NCI-H1694 (cell line): ENCODE measurements at regions not wholly inside any gene's neighbourhood (a gene's known extent, or its start where the extent isn't known, plus 50 kb on each side); places are given as distances from the start of the nearest gene placed in this dataset.

Source experiments
- DNase-seq: peaks from one replicate; lab custom pipeline; 2025; lab: John Stamatoyannopoulos, UW

DNA sequence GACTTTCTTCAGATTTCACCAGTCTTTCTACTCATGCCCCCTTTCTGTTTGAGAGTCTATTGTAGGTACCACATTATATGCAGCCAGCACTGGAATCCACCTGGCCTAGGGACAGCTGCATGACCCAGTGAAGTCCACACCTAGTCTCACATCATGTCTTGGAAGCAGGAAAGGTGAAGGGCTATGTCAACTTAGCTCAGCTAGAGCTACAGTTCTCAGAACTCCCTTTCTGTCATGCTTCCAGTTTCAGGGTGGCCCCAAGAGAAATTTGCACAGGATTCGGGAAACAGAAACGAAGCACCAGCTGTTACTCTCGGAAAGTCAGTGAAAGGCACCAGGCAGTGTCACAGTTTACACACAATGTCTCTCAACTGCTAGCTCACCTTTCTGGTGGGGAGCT lies 51.6 kb upstream of the NLRP1 start:
- DNase-seq: peak; percentile 6

DNA sequence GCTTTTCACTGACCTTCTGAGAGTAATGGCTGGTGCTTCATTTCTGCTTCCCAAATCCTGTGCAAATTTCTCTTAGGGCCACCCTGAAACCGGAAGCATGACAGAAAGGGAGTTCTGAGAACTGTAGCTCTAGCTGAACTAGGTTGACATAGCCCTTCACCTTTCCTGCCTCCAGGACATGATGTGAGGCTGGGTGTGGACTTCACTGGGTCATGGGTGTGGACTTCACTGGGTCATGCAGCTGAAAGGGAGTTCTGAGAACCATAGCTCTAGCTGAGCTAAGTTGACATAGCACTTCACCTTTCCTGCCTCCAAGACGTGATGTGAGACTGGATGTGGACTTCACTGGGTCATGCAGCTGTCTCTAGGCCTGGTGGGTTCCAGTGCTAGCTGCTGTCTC lies 54.3 kb upstream of the NLRP1 start:
- DNase-seq: no peak

DNA sequence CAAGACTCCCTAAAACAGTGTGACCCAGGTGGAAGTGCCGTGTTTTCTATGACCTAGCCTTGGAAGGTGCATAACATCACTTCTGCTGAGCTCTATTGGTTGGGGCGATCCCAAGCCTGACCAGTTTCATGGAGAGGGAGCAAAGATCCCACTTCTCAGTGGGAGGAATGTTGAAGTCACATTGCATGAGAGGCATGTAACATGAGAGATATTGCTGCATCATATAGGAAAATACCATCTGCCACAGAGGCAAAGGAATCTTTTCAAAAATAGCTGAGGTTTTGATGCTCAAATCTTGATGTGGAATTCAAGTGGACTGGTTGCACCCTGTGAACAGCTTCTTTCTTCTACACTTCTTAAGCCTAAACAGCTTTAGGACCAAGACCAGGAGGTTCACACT lies 56.4 kb upstream of the NLRP1 start:
- DNase-seq: no peak

DNA sequence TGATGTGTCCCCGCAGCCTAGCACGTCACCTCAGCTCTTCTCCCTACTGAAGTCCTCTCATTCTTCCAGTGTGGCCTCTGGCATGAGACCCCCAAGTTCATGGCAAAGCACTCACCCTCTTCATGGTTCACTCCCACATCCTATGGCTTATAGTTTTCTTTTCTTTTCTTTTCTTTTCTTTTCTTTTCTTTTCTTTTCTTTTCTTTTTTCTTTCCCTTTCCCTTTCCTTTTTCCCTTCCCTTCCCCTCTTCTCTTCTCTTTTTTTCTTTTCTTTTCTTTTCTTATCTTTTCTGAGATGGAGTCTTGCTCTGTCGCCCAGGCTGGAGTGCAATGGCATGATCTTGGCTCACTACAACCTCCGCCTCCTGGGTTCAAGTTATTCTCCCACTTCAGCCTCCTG lies 58.4 kb upstream of the NLRP1 start:
- no peak for DNase-seq

DNA sequence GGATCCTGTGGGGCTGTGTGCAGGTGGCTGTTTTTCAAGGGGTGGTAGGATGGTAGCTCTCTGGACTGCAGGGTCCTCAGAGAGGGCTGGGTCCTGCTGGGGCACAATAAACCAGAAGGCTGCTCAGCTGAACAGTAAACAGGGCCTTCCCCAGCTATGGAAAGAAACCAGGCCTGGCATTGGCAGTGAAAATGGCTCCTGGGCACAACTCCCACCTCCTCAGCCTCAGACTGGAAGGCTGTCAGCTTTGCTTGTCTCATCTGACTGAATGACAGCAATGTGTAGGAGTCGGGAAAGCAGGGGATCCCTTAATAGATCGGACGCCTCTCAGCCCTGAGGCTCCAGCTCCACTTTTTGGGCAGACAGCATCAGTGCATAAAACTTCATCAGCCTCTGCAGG lies 59.8 kb upstream of the NLRP1 start:
- DNase-seq: no peak

DNA sequence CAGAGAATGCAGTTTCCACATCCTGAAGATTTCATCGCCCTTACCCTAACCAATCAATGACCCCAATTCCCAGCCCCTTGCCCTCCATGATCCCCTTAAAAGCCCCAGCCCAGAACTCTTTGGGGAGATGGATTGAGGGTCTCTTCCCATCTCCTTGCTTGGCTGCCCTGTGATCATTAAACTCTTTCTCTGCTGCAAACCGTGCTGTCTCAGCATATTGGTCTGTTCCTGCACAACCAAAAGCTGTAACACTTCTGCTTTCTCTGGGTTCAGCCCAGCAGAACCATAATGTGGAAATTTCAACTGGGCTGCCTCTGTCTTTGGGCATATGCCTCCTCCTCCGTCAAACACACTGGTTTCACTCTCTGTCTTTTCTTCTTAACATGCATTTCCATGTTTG lies 67.0 kb upstream of the NLRP1 start:
- no peak for DNase-seq

DNA sequence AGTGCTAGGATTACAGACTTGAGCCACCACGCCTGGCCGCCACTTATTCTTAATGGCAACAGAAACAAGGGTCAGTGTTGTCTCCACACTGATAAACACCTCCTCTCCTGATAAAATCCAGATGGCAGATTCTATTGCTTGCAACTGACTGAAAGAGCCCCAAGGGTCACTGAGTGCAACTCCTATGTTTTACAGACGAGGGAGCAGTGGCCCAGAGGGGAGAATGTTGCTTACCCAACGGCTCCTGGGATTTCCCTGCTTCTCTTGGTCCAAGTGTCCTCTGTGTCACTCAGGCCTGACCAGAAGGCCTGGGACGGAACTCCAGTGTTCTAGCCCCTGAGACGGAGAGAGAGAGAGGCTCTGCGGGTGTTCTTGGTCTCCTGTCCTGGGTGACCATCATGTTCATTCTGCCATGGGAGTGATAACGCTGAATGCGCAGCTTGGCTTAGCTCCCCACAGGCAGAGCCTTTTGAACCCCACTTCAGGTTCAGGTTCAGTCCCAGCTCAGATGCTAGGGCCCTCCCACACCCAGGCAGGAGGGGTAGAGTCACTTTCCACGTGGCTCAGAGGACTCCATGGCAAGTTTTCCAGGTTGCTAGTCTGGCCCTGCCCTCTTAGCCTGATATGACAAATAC lies 77.3 kb upstream of the NLRP1 start:
- DNase-seq: no peak

DNA sequence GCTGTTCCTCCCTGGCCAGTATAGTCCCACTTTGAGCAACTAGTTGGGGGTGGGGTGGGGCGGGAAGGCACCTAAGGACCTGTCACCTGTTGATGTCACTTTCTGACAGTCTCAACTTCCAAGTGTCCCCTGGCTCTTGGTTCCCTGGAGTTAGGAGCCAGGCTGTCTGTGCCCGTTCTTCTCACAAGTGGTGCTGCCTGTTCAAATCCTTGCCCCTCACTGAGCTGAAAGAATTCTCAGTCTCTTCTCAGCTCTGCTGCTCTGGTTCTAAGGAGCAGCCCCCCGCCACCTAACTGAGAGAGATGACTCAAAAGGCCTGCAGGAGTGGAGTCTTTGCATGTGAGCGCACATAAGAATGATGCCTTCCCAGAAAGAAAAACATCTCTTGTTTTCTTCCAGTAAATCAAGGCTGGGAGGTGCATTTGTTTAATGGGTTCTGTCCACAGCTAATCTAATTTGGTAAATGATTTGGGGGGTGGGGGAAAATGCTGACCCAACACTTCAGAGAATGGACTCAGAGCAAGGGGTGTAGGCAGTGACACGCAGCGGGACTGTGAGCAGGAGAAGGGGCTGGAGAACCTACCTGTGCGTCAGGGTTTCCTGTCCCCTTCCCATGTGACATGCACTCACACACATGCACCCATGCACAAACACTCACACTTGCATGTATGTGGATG lies 78.2 kb upstream of the NLRP1 start:
- DNase-seq: no peak

DNA sequence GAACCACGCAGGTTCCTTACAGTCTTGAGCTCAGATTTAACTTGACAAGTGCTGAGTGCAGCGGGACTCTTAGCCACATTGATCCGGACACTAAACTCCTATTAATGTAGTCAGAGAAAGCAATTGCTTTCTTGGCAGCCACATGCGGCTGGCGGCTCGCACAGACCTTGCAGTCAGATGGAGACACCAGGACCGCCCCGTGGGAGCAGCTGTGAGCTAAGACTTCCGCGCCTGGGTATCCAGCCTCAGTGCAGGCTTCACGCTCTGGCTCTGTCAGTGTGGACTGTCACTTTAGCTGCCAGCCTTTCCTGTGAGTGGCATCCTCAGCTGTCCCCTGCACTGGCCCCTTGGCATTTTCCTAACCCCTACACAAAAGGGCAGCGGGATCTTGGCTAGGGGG lies 80.9 kb upstream of the NLRP1 start:
- DNase-seq: peak; percentile 48

DNA sequence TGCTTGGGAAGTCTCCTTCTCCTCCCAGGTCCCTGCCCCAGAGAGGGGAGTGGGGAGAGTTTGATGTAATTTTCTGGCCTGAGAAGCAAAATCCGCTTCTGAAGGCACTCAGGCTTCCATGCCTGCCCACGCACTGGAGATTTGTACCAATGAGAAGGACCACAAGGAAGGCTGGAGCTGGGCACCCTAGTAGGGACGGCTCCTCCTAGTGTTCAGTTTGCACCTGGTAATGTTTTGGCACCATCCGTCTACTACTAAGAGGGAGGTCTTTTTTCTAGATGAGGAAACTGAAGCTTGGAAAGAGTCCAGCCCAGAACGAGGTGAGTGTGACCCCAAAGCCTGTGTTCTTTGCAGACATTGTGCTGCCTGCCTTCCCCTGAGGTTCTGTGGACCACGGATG lies 83.6 kb upstream of the NLRP1 start:
- no peak for DNase-seq

DNA sequence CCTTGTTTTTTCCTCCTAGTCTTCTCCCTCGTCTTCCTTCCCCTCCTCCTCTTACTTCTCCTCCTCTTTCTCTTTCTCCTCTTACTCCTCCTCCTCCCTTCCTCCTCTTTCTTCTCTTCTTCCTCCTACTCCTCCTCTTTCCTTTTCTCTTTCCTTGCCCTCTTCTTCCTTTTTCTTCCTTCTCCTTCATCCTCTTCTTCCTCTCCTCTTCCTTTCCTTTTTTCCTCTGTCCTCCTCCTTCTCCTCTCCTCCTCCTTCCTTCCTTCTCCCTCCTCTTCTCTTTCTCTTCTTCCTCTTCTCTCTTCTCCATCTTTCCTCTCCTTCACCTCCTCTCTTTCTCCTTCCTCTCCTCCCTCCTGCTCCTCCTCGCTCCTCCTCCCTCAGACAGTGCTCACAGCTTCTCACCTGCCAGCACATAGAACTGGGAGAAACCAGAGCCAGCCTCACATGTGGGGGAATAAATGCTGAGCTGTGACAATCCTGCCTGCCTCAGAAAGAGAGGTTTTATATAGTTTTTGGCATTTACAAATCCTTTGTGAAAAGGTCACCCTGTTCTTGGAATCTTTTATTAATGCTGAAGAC lies 84.3 kb upstream of the NLRP1 start:
- DNase-seq: no peak

DNA sequence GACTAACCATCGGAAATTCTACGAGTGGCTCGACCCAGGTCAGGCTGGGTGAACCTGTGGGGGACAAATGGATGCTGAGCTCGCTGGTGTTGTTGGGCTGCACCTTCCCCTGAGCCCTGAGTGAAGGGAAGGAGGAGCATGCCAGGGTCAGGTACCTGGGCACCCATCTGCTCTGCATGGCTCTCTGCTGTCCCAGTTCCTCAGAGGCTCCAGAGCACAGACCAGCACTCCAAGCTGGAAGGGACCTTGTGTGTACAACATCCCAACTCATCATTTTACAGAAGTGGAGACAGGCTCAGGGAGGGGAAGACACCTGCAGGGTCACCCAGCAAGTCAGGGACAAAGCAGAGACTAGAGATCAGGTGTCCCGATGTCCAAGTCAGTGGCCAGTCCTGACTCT lies 84.9 kb upstream of the NLRP1 start:
- no peak for DNase-seq

DNA sequence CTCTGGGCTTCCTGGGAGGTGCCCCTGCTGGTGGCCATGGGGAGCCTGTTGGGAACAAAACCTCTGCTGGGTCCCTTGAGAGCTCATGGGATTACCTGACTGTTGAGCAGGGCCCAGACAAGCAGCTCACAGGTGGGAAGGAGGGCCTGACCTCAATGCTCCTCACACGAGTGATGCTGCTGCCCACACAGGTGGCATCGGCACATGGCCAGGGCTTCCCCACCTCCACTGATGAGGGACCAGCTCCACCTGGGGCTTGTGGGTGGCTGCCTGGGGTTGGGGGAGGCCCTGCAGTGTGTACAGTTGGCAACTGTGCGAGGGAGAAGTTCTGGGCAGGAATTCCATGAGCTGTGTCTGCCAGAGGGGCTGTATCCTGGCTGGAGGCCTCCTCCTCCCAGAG lies 87.8 kb upstream of the NLRP1 start:
- DNase-seq: no peak

DNA sequence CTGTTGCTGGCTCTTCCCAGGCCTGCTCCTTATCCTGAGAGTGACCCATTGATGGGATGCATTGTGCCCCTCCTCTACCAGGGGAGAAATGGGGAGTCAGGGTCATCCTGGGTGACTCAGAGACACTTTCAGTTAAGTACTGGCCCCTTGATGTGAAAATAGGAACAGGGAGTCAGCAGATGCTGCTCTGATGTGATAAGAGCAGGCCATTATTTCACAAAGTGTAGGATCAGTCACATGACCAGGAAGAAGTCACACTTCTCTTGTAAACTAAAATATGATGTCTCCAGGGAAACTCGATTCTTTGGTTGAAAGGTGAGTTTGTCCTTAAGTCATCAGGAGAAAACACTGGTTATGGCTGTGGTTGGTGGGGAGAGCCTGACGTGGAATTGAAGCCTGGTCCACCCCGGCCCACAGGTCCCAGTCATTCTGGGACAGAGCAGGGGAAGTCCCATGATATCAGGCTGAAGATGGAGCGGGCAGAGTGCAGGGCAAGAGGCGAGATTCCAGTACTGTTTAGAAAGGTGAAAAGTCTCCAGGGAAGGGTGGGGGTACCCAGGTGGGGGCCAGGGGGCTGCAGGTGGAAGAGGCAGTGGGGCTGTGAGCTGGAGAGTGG lies 88.6 kb upstream of the NLRP1 start:
- no peak for DNase-seq

DNA sequence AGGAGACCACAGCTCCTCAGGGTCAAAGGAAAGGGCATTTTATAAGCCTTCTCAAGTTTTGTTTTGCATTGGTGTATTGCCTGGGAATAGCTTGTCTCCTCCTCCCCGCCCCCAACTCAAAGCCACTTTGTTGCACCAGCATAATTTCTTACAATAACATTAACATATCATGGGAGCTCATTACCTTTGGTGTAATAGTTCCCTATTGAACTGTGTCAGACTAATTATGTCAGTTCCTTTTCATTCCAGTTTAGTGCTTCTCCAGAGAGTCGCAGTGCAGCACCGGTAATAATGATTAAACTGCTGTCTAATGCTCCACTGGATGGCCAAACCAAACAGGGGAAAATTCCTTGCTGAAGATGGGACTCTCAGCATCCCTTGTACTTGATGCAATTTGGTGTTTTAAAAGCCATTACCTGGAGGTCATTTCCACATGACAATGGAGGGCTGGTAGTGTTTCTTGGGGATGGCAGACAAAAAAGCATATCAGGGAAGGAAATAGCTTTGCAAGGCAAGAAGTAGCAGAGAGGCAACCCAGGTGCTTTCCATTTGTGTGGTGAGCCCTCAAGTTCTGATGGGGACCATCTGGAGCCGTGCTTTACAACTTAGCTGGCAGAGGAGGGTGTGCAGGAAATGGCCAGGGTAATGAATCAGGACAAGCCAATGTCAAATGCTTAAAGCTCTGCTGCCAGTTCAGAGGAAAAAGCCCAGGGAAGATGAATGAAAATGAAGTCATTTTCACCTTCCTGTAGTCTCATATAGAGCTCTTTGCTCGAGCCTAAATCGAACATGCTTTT lies 91.5 kb upstream of the NLRP1 start:
- no peak for DNase-seq

DNA sequence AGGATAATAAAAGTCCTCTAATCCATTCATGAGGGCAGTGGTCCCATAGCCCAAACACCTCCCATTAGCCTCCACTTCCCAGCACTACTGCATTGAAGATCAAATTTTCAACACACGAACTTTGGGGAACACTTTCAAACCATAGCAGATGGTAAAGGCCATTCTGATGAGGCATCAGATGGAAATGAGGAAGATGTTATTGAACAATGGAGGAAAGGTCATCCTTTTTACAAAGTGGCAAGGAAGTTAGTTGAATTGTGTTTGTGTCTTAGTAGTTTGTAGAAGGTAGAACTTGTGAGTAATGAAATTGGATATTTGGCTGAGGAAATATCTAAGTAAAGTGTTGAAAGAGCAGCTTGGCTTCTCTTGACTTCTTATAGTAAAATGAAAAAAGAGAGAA lies 93.3 kb upstream of the NLRP1 start:
- no peak for DNase-seq

DNA sequence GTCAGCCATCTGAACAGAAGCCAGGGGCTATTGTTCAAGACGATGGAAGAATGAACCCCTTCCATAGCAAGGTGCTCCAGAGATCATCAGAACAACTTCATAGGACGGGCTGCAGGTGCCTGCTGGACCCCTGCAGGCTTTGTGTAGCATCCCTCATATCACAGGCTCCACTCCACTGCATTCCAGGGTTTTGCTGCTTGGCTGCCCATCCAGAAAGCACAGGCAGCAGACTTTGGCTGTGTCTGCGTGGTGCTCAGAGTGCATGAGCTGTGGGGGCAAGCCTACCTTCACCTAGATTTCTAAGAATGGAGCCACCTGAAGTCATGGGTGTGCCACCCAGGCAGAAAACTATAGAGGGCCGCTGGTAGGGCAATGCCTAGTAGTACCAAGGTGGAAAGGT lies 93.9 kb upstream of the NLRP1 start:
- no peak for DNase-seq

DNA sequence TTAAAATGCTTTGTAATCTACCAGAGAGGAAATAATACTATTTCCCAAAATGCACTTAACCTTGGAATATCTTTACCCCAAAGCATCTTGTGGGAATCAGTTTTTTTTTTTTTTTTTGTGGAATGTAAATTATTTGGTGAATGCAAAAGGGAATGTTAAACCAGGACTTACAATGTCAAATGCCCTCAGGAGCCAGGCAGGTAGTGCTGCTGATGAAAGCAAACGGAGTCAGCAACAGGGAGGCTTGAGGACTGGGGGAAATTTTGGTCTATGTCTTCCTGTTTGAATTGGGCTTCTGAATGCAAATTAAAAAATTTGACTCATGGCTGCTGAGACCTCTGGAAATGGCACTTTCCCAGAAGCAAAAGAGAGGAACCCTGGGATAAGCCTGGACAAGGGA lies 96.5 kb upstream of the NLRP1 start:
- no peak for DNase-seq

DNA sequence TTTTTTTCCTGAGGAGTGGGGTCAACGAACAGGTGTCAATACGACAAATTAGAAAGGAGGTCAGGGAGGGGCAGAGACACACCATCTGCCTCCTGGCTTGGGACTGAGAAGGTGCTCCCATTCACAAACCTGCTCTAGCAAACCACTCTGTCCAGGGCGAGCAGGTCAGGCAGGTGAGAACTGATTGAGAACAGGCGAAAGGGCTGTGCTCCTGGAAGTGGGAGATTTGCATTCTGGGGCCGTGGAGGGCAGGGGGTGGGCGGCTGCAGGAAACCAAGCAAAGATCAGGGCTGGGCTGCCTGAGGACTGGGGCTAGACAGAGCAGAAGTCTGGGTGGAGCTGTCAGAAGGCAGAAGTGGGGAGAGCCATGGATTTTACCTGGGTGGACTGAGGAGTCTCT lies 98.9 kb upstream of the NLRP1 start:
- no peak for DNase-seq

DNA sequence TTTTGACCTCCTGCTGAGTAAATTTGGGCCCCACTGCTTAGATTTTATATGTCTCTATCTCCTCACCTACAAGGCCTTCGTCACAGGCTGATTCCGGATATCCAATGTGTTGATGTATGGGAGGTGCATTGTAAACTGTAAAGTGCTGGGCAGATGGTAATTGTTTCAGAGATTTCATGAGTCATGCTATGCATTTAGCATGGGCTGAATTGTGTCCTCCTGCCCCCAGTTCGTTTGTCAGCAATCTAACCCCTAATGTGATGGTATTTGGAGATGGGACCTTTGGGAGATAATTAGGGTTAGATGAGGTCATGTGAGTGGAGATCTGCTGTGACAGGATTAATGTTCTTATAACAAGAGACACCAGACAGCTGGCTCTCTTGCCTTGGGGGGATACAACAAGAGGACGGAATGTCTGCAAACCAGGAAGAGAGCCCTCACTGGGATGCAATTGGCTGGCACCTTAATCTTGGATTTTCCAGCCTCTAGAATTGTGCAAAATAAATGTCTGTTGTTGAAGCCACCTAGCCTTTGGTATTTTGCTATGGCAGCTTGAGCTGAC lies 101.8 kb upstream of the NLRP1 start:
- DNase-seq: no peak

DNA sequence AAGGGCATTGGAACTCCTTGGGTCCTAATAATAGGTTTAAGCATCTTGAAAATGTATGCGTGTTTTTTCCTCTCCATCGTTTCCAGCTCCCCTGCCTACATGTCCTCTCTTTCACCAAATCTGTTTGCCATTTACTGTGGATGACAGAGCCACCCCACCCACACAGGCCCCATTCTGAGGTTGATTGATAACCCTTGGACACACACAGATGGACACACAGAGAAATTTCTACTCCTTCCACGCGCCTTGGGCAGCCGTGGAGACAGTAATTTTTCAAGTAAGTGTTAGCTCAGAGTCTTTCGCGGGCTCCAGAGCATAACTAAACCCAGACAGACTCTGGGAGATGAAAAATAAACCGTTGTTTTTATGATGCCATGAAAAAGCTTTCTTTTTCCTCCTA lies 103.3 kb upstream of the NLRP1 start:
- DNase-seq: no peak

DNA sequence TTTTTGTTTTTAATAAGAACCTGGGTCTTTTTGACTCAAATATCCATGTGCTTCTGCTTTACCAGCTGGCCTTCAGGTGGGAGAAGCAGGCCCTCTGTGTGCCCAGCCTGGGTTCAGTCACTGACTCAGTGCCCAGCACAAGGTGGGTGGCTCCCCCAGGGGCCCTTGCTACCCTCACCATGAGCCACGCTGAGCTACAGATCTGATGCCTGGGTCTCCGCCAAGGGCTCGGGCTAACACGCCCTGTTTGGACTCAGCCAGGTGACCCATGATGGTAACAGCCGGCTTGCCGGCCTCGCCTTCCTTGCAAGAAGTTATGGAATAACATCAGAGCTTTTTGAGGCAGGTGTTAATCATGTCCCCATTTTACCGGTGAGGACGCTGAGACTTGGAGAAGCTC lies 109.5 kb upstream of the NLRP1 start:
- DNase-seq: no peak
